GM21717 (cell line): ENCODE measurements at regions not wholly inside any gene's neighbourhood (a gene's known extent, or its start where the extent isn't known, plus 50 kb on each side); places are given as distances from the start of the nearest gene placed in this dataset.

ENCODE experiments used
- ATAC-seq: cut with Tn5 transposase; IDR thresholded peaks from one replicate; pipeline ENCODE4 v1.9.1; 2021; ENCODE audit warnings: mild to moderate bottlenecking, moderate library complexity; ENCODE audit not compliant: unreplicated experiment

GRCh38 chr18:76255070-76255683 lies 239.9 kb downstream of the ZNF516 start:
- ATAC-seq: no peak

- ATAC-seq: no peak
Observed at GRCh38 chr18:76252880-76253279, 242.2 kb downstream of the ZNF516 start.

- ATAC-seq: no peak
Observed at GRCh38 chr18:76252139-76252538, 242.9 kb downstream of the ZNF516 start.

- no peak for ATAC-seq
Observed at GRCh38 chr18:76251691-76252090, 243.4 kb downstream of the ZNF516 start.

- ATAC-seq: no peak
Observed at GRCh38 chr18:76246590-76246989, 248.5 kb downstream of the ZNF516 start.

GRCh38 chr18:76234676-76235060 lies 260.4 kb downstream of the ZNF516 start:
- no peak for ATAC-seq

GRCh38 chr18:76233876-76234675 lies 261.0 kb downstream of the ZNF516 start:
- ATAC-seq: no peak

- ATAC-seq: no peak
Observed at GRCh38 chr18:76233406-76233805, 261.6 kb downstream of the ZNF516 start.

GRCh38 chr18:76232779-76233178 lies 262.3 kb downstream of the ZNF516 start:
- ATAC-seq: no peak

GRCh38 chr18:76232010-76232409 lies 263.0 kb downstream of the ZNF516 start:
- ATAC-seq: no peak

GRCh38 chr18:76231402-76231801 lies 263.6 kb downstream of the ZNF516 start:
- no peak for ATAC-seq

GRCh38 chr18:76230791-76231190 lies 264.3 kb downstream of the ZNF516 start:
- no peak for ATAC-seq

- no peak for ATAC-seq
Observed at GRCh38 chr18:76228716-76229115, 266.3 kb downstream of the ZNF516 start.

GRCh38 chr18:76227759-76228158 lies 267.3 kb downstream of the ZNF516 start:
- ATAC-seq: no peak

GRCh38 chr18:76223403-76223802 lies 271.6 kb downstream of the ZNF516 start:
- ATAC-seq: no peak

GRCh38 chr18:76219023-76219422 lies 276.0 kb downstream of the ZNF516 start:
- ATAC-seq: no peak

GRCh38 chr18:76216096-76216495 lies 278.9 kb downstream of the ZNF516 start:
- no peak for ATAC-seq

GRCh38 chr18:76213991-76214390 lies 281.1 kb downstream of the ZNF516 start:
- ATAC-seq: no peak

- ATAC-seq: no peak
Observed at GRCh38 chr18:76212960-76213359, 282.1 kb downstream of the ZNF516 start.

GRCh38 chr18:76209597-76209996 lies 285.4 kb downstream of the ZNF516 start:
- no peak for ATAC-seq

- no peak for ATAC-seq
Observed at GRCh38 chr18:76208678-76209306, 286.2 kb downstream of the ZNF516 start.

- ATAC-seq: no peak
Observed at GRCh38 chr18:76205906-76206305, 289.1 kb downstream of the ZNF516 start.
